ENCODE measurements at regions not wholly inside any gene's neighbourhood (a gene's known extent, or its start where the extent isn't known, plus 50 kb on each side); places are given as distances from the start of the nearest gene placed in this dataset.

DNA sequence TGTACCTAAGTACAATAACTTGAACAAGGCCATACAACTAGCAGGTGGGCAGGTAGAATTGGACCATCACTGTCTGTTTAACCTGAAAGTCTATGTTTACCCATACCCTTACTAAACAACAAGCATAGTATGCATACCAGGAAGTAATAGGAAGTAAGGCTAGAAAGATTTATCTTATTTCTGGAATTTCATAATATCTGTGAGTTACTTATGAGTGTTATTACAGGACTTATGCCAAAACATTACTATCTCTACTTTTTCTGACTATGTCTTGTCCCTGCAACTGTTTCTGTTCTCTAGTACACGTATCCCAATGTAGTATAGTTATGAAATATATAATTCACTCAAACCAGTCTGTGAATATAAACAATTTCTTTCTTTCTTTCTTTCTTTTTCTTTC, 1400.8 kb upstream of the TENM4 start:
- Histone ChIP-seq H3K4me3 (ENCODE audit: low read depth in 1 of 5, low read length in 5 of 5) (no peak overlapping the region), H3K27me3 (ENCODE audit: control insufficient read depth in 5 of 5, insufficient read depth in 4 of 5, low read length in 5 of 5) (no peaks in the 10 kb centered on the region), H3K9me3 (ENCODE audit: control insufficient read depth in 5 of 5, low read length in 5 of 5) (no peaks in the 10 kb centered on the region), H3K9ac (ENCODE audit: low read length in 5 of 5) (no peak overlapping the region), H3K4me1 (ENCODE audit: control insufficient read depth in 5 of 5, insufficient read depth in 5 of 5, low read length in 5 of 5) (no peaks in the 10 kb centered on the region), H3K36me3 (ENCODE audit: control insufficient read depth in 5 of 5, insufficient read depth in 5 of 5, low read length in 5 of 5) (no peaks in the 10 kb centered on the region), H3K27ac (ENCODE audit: low read depth, low read length) (no peak overlapping the region)

DNA sequence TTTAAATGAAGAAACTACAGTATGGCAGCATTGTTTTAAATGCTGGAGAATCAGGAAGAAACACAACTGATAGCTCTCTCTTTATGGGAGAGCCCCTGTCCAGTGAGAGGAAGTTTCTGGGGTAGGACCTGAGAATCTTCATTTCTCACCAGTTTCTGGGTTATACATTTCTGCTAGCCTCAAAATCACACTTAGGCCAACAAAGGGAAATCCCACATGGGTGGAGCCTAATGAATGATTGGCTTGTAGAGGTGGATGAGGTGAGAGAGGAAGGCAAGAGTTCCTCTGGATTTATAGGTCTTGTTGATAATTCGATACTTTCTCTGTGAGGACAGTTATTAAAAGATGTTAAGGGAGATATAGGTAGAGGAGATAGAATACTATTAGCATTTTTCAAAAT, 1397.3 kb upstream of the TENM4 start:
- H3K4me3 ChIP-seq (ENCODE audit: low read depth in 1 of 5, low read length in 5 of 5), result no peak overlapping the region
- no peak overlapping the region for H3K27ac ChIP-seq (ENCODE audit: low read depth, low read length)
- no peak overlapping the region for H3K9ac ChIP-seq (ENCODE audit: low read length in 5 of 5)
- no peaks in the 10 kb centered on the region for H3K36me3 ChIP-seq (ENCODE audit: control insufficient read depth in 5 of 5, insufficient read depth in 5 of 5, low read length in 5 of 5)
- peaks cover 0 to 5% (median 0%) of the 10 kb centered on the region in 5 donors for H3K9me3 ChIP-seq (ENCODE audit: control insufficient read depth in 5 of 5, low read length in 5 of 5)
- no peaks in the 10 kb centered on the region for H3K4me1 ChIP-seq (ENCODE audit: control insufficient read depth in 5 of 5, insufficient read depth in 5 of 5, low read length in 5 of 5)
- no peaks in the 10 kb centered on the region for H3K27me3 ChIP-seq (ENCODE audit: control insufficient read depth in 5 of 5, insufficient read depth in 4 of 5, low read length in 5 of 5)

GRCh38 chr11:80837051-80837450, 1396.2 kb upstream of the TENM4 start:
- H3K27ac ChIP-seq (ENCODE audit: low read depth, low read length), result no peak overlapping the region
- no peak overlapping the region for H3K9ac ChIP-seq (ENCODE audit: low read length in 5 of 5)
- H3K9me3 ChIP-seq (ENCODE audit: control insufficient read depth in 5 of 5, low read length in 5 of 5), result peaks cover 0 to 5% (median 0%) of the 10 kb centered on the region in 5 donors
- H3K4me3 ChIP-seq (ENCODE audit: low read depth in 1 of 5, low read length in 5 of 5), result no peak overlapping the region
- H3K27me3 ChIP-seq (ENCODE audit: control insufficient read depth in 5 of 5, insufficient read depth in 4 of 5, low read length in 5 of 5), result no peaks in the 10 kb centered on the region
- H3K36me3 ChIP-seq (ENCODE audit: control insufficient read depth in 5 of 5, insufficient read depth in 5 of 5, low read length in 5 of 5), result no peaks in the 10 kb centered on the region
- no peaks in the 10 kb centered on the region for H3K4me1 ChIP-seq (ENCODE audit: control insufficient read depth in 5 of 5, insufficient read depth in 5 of 5, low read length in 5 of 5)

GRCh38 chr11:80831374-80831773, 1390.5 kb upstream of the TENM4 start:
- peaks cover 0 to 5% (median 0%) of the 10 kb centered on the region in 5 donors for H3K9me3 ChIP-seq (ENCODE audit: control insufficient read depth in 5 of 5, low read length in 5 of 5)
- H3K4me3 ChIP-seq (ENCODE audit: low read depth in 1 of 5, low read length in 5 of 5), result no peak overlapping the region
- no peaks in the 10 kb centered on the region for H3K36me3 ChIP-seq (ENCODE audit: control insufficient read depth in 5 of 5, insufficient read depth in 5 of 5, low read length in 5 of 5)
- H3K27ac ChIP-seq (ENCODE audit: low read depth, low read length), result no peak overlapping the region
- H3K27me3 ChIP-seq (ENCODE audit: control insufficient read depth in 5 of 5, insufficient read depth in 4 of 5, low read length in 5 of 5), result no peaks in the 10 kb centered on the region
- H3K4me1 ChIP-seq (ENCODE audit: control insufficient read depth in 5 of 5, insufficient read depth in 5 of 5, low read length in 5 of 5), result no peaks in the 10 kb centered on the region
- no peak overlapping the region for H3K9ac ChIP-seq (ENCODE audit: low read length in 5 of 5)

- Histone ChIP-seq H3K9ac (ENCODE audit: low read length in 5 of 5) (no peak overlapping the region), H3K4me3 (ENCODE audit: low read depth in 1 of 5, low read length in 5 of 5) (no peak overlapping the region), H3K27ac (ENCODE audit: low read depth, low read length) (no peak overlapping the region), H3K9me3 (ENCODE audit: control insufficient read depth in 5 of 5, low read length in 5 of 5) (no peaks in the 10 kb centered on the region), H3K27me3 (ENCODE audit: control insufficient read depth in 5 of 5, insufficient read depth in 4 of 5, low read length in 5 of 5) (no peaks in the 10 kb centered on the region), H3K36me3 (ENCODE audit: control insufficient read depth in 5 of 5, insufficient read depth in 5 of 5, low read length in 5 of 5) (no peaks in the 10 kb centered on the region), H3K4me1 (ENCODE audit: control insufficient read depth in 5 of 5, insufficient read depth in 5 of 5, low read length in 5 of 5) (no peaks in the 10 kb centered on the region)
These were observed 1387.0 kb upstream of the TENM4 start for GRCh38 chr11:80827781-80828180.

DNA sequence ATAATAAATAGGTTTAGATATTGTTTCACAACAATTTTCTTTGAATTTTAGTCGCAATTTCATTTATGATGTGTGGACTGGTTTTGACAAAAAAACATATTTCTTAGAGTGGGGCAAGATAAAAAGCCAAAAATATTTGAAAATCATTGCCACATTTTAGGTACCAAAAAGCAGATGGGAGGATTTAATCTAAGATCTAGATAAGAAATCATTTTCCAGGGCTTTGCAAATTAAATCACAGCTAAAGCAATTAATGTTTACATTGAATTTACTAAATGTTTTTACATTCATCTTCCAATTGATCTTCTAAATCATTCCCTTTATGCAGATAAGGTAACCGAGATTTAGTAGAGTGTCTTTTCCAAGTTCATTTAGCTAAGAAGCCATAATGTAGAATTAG, 1386.0 kb upstream of the TENM4 start:
- H3K9me3 ChIP-seq (ENCODE audit: control insufficient read depth in 5 of 5, low read length in 5 of 5), result no peaks in the 10 kb centered on the region
- no peak overlapping the region for H3K27ac ChIP-seq (ENCODE audit: low read depth, low read length)
- H3K9ac ChIP-seq (ENCODE audit: low read length in 5 of 5), result no peak overlapping the region
- no peaks in the 10 kb centered on the region for H3K27me3 ChIP-seq (ENCODE audit: control insufficient read depth in 5 of 5, insufficient read depth in 4 of 5, low read length in 5 of 5)
- H3K36me3 ChIP-seq (ENCODE audit: control insufficient read depth in 5 of 5, insufficient read depth in 5 of 5, low read length in 5 of 5), result no peaks in the 10 kb centered on the region
- H3K4me1 ChIP-seq (ENCODE audit: control insufficient read depth in 5 of 5, insufficient read depth in 5 of 5, low read length in 5 of 5), result no peaks in the 10 kb centered on the region
- no peak overlapping the region for H3K4me3 ChIP-seq (ENCODE audit: low read depth in 1 of 5, low read length in 5 of 5)

GRCh38 chr11:80822308-80822707, 1381.5 kb upstream of the TENM4 start:
- H3K36me3 ChIP-seq (ENCODE audit: control insufficient read depth in 5 of 5, insufficient read depth in 5 of 5, low read length in 5 of 5), result no peaks in the 10 kb centered on the region
- H3K9ac ChIP-seq (ENCODE audit: low read length in 5 of 5), result no peak overlapping the region
- H3K27ac ChIP-seq (ENCODE audit: low read depth, low read length), result no peak overlapping the region
- H3K9me3 ChIP-seq (ENCODE audit: control insufficient read depth in 5 of 5, low read length in 5 of 5), result no peaks in the 10 kb centered on the region
- H3K4me3 ChIP-seq (ENCODE audit: low read depth in 1 of 5, low read length in 5 of 5), result no peak overlapping the region
- no peaks in the 10 kb centered on the region for H3K27me3 ChIP-seq (ENCODE audit: control insufficient read depth in 5 of 5, insufficient read depth in 4 of 5, low read length in 5 of 5)
- no peaks in the 10 kb centered on the region for H3K4me1 ChIP-seq (ENCODE audit: control insufficient read depth in 5 of 5, insufficient read depth in 5 of 5, low read length in 5 of 5)

GRCh38 chr11:80819271-80819670, 1378.4 kb upstream of the TENM4 start:
- H3K27ac ChIP-seq (ENCODE audit: low read depth, low read length), result no peak overlapping the region
- H3K9me3 ChIP-seq (ENCODE audit: control insufficient read depth in 5 of 5, low read length in 5 of 5), result no peaks in the 10 kb centered on the region
- H3K27me3 ChIP-seq (ENCODE audit: control insufficient read depth in 5 of 5, insufficient read depth in 4 of 5, low read length in 5 of 5), result no peaks in the 10 kb centered on the region
- H3K9ac ChIP-seq (ENCODE audit: low read length in 5 of 5), result no peak overlapping the region
- no peaks in the 10 kb centered on the region for H3K36me3 ChIP-seq (ENCODE audit: control insufficient read depth in 5 of 5, insufficient read depth in 5 of 5, low read length in 5 of 5)
- no peaks in the 10 kb centered on the region for H3K4me1 ChIP-seq (ENCODE audit: control insufficient read depth in 5 of 5, insufficient read depth in 5 of 5, low read length in 5 of 5)
- H3K4me3 ChIP-seq (ENCODE audit: low read depth in 1 of 5, low read length in 5 of 5), result no peak overlapping the region

GRCh38 chr11:80816966-80817365, 1376.1 kb upstream of the TENM4 start:
- H3K36me3 ChIP-seq (ENCODE audit: control insufficient read depth in 5 of 5, insufficient read depth in 5 of 5, low read length in 5 of 5), result no peaks in the 10 kb centered on the region
- no peaks in the 10 kb centered on the region for H3K9me3 ChIP-seq (ENCODE audit: control insufficient read depth in 5 of 5, low read length in 5 of 5)
- H3K27me3 ChIP-seq (ENCODE audit: control insufficient read depth in 5 of 5, insufficient read depth in 4 of 5, low read length in 5 of 5), result no peaks in the 10 kb centered on the region
- H3K9ac ChIP-seq (ENCODE audit: low read length in 5 of 5), result no peak overlapping the region
- no peak overlapping the region for H3K27ac ChIP-seq (ENCODE audit: low read depth, low read length)
- H3K4me3 ChIP-seq (ENCODE audit: low read depth in 1 of 5, low read length in 5 of 5), result no peak overlapping the region
- no peaks in the 10 kb centered on the region for H3K4me1 ChIP-seq (ENCODE audit: control insufficient read depth in 5 of 5, insufficient read depth in 5 of 5, low read length in 5 of 5)

DNA sequence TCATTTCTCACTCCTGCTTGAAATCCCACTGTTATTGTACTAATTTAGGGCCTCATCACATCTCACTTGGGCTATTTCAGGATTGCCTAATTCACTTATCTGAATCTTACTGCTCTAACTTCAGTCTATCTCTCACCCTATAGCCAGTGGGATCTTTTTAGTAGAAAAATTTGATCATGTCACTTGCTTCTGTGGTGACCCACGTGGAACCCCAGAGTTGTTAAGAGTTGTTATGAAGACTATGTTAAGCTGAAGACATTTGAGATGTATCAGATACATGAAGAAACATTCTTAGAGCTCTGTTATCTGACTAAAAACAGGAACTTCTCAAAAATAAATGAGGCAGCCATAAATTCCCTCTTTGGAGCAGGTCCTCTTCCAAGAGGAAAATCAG, 1375.6 kb upstream of the TENM4 start:
- H3K4me3 ChIP-seq (ENCODE audit: low read depth in 1 of 5, low read length in 5 of 5), result no peak overlapping the region
- no peaks in the 10 kb centered on the region for H3K4me1 ChIP-seq (ENCODE audit: control insufficient read depth in 5 of 5, insufficient read depth in 5 of 5, low read length in 5 of 5)

More for the DNA sequence above, 1375.6 kb upstream of the TENM4 start:
- Histone ChIP-seq H3K27ac (ENCODE audit: low read depth, low read length) (no peak overlapping the region), H3K27me3 (ENCODE audit: control insufficient read depth in 5 of 5, insufficient read depth in 4 of 5, low read length in 5 of 5) (no peaks in the 10 kb centered on the region), H3K36me3 (ENCODE audit: control insufficient read depth in 5 of 5, insufficient read depth in 5 of 5, low read length in 5 of 5) (no peaks in the 10 kb centered on the region), H3K9ac (ENCODE audit: low read length in 5 of 5) (no peak overlapping the region), H3K9me3 (ENCODE audit: control insufficient read depth in 5 of 5, low read length in 5 of 5) (no peaks in the 10 kb centered on the region)

Data from subcutaneous abdominal adipose tissue (tissue), 5 donors.